K562 (cell line): ENCODE measurements at regions not wholly inside any gene's neighbourhood (a gene's known extent, or its start where the extent isn't known, plus 50 kb on each side); places are given as distances from the start of the nearest gene placed in this dataset.

Experiments
- ATAC-seq: fragments of 200-7000 bp; cut with Tn5 transposase; 3 replicates; pipeline ENCODE4 v1.9.1; 2020; ENCODE audit warnings: moderate library complexity
- BruUV-seq: library from RNA; stranded (reverse); fragments of 400-500 nt; replicated peaks from 2 replicates; lab custom pipeline; 2021; lab: Mats Ljungman, UMichigan
- CTCF ChIA-PET: fragments of 300-600 bp; formaldehyde crosslinking; extraction: SDS; loops from one replicate; lab custom pipeline; 2021; ENCODE audit warnings: low intra/inter-chr PET ratio; lab: Yijun Ruan, JAX
- POLR2A ChIA-PET: fragments of 300-600, 350-650 bp; sonication (Branson Sonifier 250); formaldehyde crosslinking; extraction: SDS; loops from one replicate; lab custom pipeline; 2021; ENCODE audit warnings: antibody characterized with exemption, inconsistent platforms; lab: Yijun Ruan, JAX
- DNase-seq, 4 experiments: peaks; one replicate each; pipeline versions ENCODE4 v3.0.0 to v3.0.0-alpha.2; 2011 to 2018; ENCODE audit warnings: low spot score in 3 of 4, mixed read lengths in 3 of 4; ENCODE audit errors: extremely low read depth in 1 of 4
- FAIRE-seq: peaks from 2 replicates; lab custom pipeline; 2011; peaks lifted over from hg19 to GRCh38; lab: Jason Lieb, UNC
- H2AFZ ChIP-seq: 2 replicates; pipeline ENCODE4 v1.6.0; 2011; ENCODE audit warnings: low read depth, low read length, control low read depth, inconsistent platforms
- H3K27ac ChIP-seq: fragments of 200-600 bp; 3 replicates; pipeline ENCODE4 v1.8.0; 2011; ENCODE audit warnings: low read depth, mild to moderate bottlenecking, control low read depth, inconsistent platforms, low read length, moderate library complexity, mixed read lengths; ENCODE audit errors: extremely low read depth
- H3K27me3 ChIP-seq, 2 experiments: fragments of 300-600 bp in 1 of 2; 2 replicates in 1 of 2; 3 replicates in 1 of 2; pipeline versions ENCODE4 v1.6.0 to v1.8.0; 2011; ENCODE audit warnings: inconsistent platforms in 2 of 2, low read length in 2 of 2, mild to moderate bottlenecking in 1 of 2, mixed read lengths in 1 of 2, moderate library complexity in 1 of 2; ENCODE audit not compliant: control insufficient read depth in 2 of 2, insufficient read depth in 2 of 2
- H3K36me3 ChIP-seq: fragments of 300-600 bp; 3 replicates; pipeline ENCODE4 v1.8.0; 2011; ENCODE audit warnings: mild to moderate bottlenecking, low read length, inconsistent platforms; ENCODE audit not compliant: control insufficient read depth, insufficient read depth
- H3K4me1 ChIP-seq, 2 experiments: fragments of 200-600 bp in 1 of 2; replicated peaks in 1 of 2; 2 replicates in 1 of 2; 3 replicates in 1 of 2; pipeline versions ENCODE4 v1.5.1 to v1.8.0; 2011; ENCODE audit warnings: inconsistent platforms in 2 of 2, low read length in 2 of 2, mild to moderate bottlenecking in 1 of 2, mixed read lengths in 1 of 2, moderate library complexity in 1 of 2; ENCODE audit not compliant: control insufficient read depth in 2 of 2, insufficient read depth in 2 of 2
- H3K4me2 ChIP-seq: 2 replicates; pipeline ENCODE4 v1.6.1; 2011; ENCODE audit warnings: low read length, control low read depth, inconsistent platforms, mixed read lengths; ENCODE audit not compliant: insufficient read depth
- H3K4me3 ChIP-seq: fragments of 200-600 bp; sonication (generic), shearing (Covaris generic); 2 replicates; pipeline ENCODE4 v1.5.1; 2016; ENCODE audit warnings: control low read depth, inconsistent platforms
- H3K79me2 ChIP-seq: fragments of 200-600 bp; 3 replicates; pipeline ENCODE4 v1.8.0; 2011; ENCODE audit warnings: low read length, inconsistent platforms; ENCODE audit not compliant: control insufficient read depth, insufficient read depth
- H3K9ac ChIP-seq, 2 experiments: 2 replicates each; pipeline versions ENCODE4 v1.6.0 to v1.6.1; 2011; ENCODE audit warnings: low read depth in 2 of 2, low read length in 2 of 2, control low read depth in 1 of 2, inconsistent platforms in 1 of 2, mild to moderate bottlenecking in 1 of 2, mixed read lengths in 1 of 2; ENCODE audit not compliant: insufficient read depth in 1 of 2
- H3K9me1 ChIP-seq: one replicate; pipeline ENCODE4 v1.6.0; 2011; ENCODE audit warnings: inconsistent platforms, mild to moderate bottlenecking, low read length, moderate library complexity; ENCODE audit not compliant: control insufficient read depth, insufficient read depth
- H3K9me3 ChIP-seq: replicated peaks from 2 replicates; pipeline ENCODE4 v1.5.1; 2011; ENCODE audit warnings: low read depth, low read length, inconsistent platforms; ENCODE audit not compliant: control insufficient read depth, insufficient read depth
- H4K20me1 ChIP-seq: replicated peaks from 2 replicates; pipeline ENCODE4 v1.6.1; 2011; ENCODE audit warnings: low read length, inconsistent platforms, mixed read lengths; ENCODE audit not compliant: control insufficient read depth, insufficient read depth
- CHCHD3 ChIP-seq: fragments of 250-450 bp; sonication (Bioruptor Pico); IDR thresholded peaks from 2 replicates; pipeline ENCODE4 v2.1.2; 2022; ENCODE audit warnings: mild to moderate bottlenecking
- CHD1 ChIP-seq: fragments of 200-600 bp; sonication (generic); IDR thresholded peaks from one replicate; pipeline ENCODE4 v1.6.1; 2012; ENCODE audit warnings: mild to moderate bottlenecking, moderate library complexity, low read length, inconsistent platforms
- FOXM1 ChIP-seq, 2 experiments: fragments of 450-650 bp in 1 of 2; sonication (generic) in 1 of 2; formaldehyde crosslinking in 1 of 2; IDR thresholded peaks; 2 replicates each; pipeline versions ENCODE4 v1.6.1 to v1.9.0; 2017 to 2022; ENCODE audit warnings: low read depth in 2 of 2, mild to moderate bottlenecking in 2 of 2, missing genetic modification reagents in 1 of 2, moderate library complexity in 1 of 2
- HDAC6 ChIP-seq: IDR thresholded peaks from 2 replicates; pipeline ENCODE4 v1.6.1; 2012; ENCODE audit warnings: low read depth, mild to moderate bottlenecking, control low read depth, inconsistent platforms, low read length, moderate library complexity
- IRF2 ChIP-seq: sonication (generic); formaldehyde crosslinking; IDR thresholded peaks from 2 replicates; pipeline ENCODE4 v1.8.1; 2022; ENCODE audit warnings: mild to moderate bottlenecking, missing genetic modification reagents
- MCM5 ChIP-seq: fragments of 450-650 bp; IDR thresholded peaks from 2 replicates; pipeline ENCODE4 v1.6.1; 2016; ENCODE audit warnings: low read depth
- MEIS2 ChIP-seq: fragments of 450-650 bp; IDR thresholded peaks from 2 replicates; pipeline ENCODE4 v1.6.1; 2014; ENCODE audit warnings: mild to moderate bottlenecking; ENCODE audit not compliant: partially characterized antibody
- NBN ChIP-seq: fragments of 450-650 bp; IDR thresholded peaks from 2 replicates; pipeline ENCODE4 v1.6.1; 2016; ENCODE audit warnings: low read depth, mild to moderate bottlenecking
- POLR2AphosphoS5 ChIP-seq: IDR thresholded peaks from 2 replicates; pipeline ENCODE4 v1.6.1; 2011; ENCODE audit warnings: mild to moderate bottlenecking, low read depth, low read length, moderate library complexity; ENCODE audit not compliant: control insufficient read depth, insufficient read depth
- POLR3A ChIP-seq: IDR thresholded peaks from 2 replicates; pipeline ENCODE4 v1.6.1; 2011; ENCODE audit warnings: borderline replicate concordance, mild to moderate bottlenecking, moderate library complexity; ENCODE audit not compliant: insufficient read length, insufficient read depth; ENCODE audit errors: extremely low read depth
- RAD21 ChIP-seq, 2 experiments: fragments of 250-450 bp in 1 of 2; fragments of 450-650 bp in 1 of 2; sonication (Bioruptor Pico) in 1 of 2; formaldehyde crosslinking in 1 of 2; IDR thresholded peaks in 1 of 2; conservative IDR thresholded peaks in 1 of 2; 2 replicates each; pipeline versions ENCODE4 v1.4.0 to v1.8.0; 2020 to 2022; ENCODE audit warnings: mild to moderate bottlenecking in 2 of 2, moderate library complexity in 1 of 2
- XRCC3 ChIP-seq: fragments of 450-650 bp; IDR thresholded peaks from 2 replicates; pipeline ENCODE4 v1.6.1; 2017; ENCODE audit warnings: mild to moderate bottlenecking, moderate library complexity
- WGBS: fragments of 100-300 bp; shearing (Covaris generic); methylation state at CpG from one replicate; pipeline ENCODE4 v1.1.6; 2016; ENCODE audit warnings: low coverage, mixed read lengths; ENCODE audit not compliant: insufficient coverage; ENCODE audit errors: missing lambda C conversion rate; 5-methylcytosine and 5-hydroxymethylcytosine counted together
- in situ Hi-C: fragments of 300-500 bp; cut with MboI; formaldehyde crosslinking; loops from 4 replicates; pipeline ENCODE4 v1.15.0; 2018; ENCODE audit warnings: inconsistent platforms, mixed read lengths
- intact Hi-C: fragments of 100-400 bp; cut with micrococcal nuclease; formaldehyde crosslinking; loops from 2 replicates; pipeline ENCODE4 v1.14.2; 2022
- TF ChIP-seq, protein P1 (sequence below), 3 experiments: IDR thresholded peaks in 2 of 3; conservative IDR thresholded peaks in 1 of 3; 2 replicates each; pipeline ENCODE4 v1.5.1; 2011 to 2012; ENCODE audit warnings: low read length in 3 of 3, mild to moderate bottlenecking in 3 of 3, control low read depth in 2 of 3, improper control_type of control experiment in 1 of 3, inconsistent platforms in 1 of 3, low read depth in 1 of 3, mixed read lengths in 1 of 3, moderate library complexity in 1 of 3; ENCODE audit not compliant: insufficient read depth in 2 of 3
- TF ChIP-seq, protein P2 (sequence below), 2 experiments: fragments of 150-350 bp in 1 of 2; IDR thresholded peaks; 2 replicates each; pipeline ENCODE4 v1.6.1; 2012 to 2016; ENCODE audit warnings: low read depth in 2 of 2, low read length in 2 of 2, mild to moderate bottlenecking in 1 of 2, moderate library complexity in 1 of 2

DNA sequence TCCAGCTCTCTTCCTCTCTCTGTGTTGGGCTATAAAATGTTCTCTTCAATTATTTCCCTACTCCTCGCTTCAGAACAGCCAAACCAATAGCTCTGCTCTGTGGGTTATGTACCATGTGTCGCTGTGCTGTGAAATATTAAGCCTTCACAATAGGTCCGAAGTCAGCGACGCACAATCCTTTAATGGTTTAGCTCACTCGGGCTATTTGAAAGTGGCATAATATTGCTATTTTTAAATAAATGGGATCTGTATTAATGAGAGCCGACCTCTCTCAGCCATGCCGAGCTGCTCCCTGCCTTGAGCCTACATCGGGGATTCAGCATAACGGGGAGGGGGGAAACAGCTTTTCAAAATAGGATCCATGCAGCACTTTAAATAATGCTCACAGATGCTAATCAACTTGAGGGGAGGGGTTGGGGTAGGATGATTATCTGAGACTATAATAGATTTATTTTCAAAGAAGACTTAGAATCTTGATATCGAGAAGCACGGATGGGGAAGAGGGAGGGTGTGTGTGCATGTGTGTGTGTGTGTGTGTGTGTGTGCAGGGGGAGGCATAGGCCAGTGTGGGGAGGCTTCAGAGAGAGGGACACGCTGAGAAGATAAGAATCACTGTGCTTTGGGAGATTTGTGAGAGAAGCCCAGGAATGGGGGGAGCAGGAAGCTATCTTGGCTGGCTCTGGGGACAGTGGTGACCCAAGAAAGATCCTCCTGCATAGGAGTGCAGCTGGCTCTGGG, 271.5 kb downstream of the NXPE2 start (continued):
- TF ChIP-seq RAD21 (CRISPR knock-in tag; conservative IDR thresholded peaks at IDR 0.05 in 1 of 2, IDR thresholded peaks at IDR 0.05 in 1 of 2): no peak
- TF ChIP-seq XRCC3: no peak
- TF ChIP-seq, all 486 proteins: peak for 0

DNA sequence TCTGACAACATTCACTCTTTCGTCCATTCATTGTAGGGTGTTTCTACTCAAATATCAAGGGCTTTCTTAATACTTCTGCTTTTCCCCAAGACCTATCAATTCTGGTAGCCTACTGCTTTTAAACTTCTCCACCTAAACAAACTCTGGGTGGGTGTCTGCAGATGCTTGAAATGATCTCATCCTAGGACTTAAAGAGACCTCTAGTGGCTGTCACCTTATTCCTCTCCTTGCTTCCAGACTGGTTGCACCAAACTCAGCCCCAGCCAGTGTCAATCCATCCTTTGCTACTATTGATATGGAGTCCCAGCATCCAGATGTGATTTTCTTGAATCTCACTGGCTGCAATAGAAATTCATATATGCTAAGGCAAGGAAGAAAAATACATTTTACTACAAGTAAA, 274.7 kb downstream of the NXPE2 start:
- CTCF ChIA-PET: no interaction called here
- in situ Hi-C loops: no loop called here
- TF ChIP-seq XRCC3 (no peak), HDAC6 (no peak), FOXM1 (IDR thresholded peaks at IDR 0.05; ENCODE audit: low read depth) (no peak), FOXM1 (CRISPR knock-in tag; IDR thresholded peaks at IDR 0.05; ENCODE audit: low read depth) (no peak), POLR3A (no peak), MEIS2 (no peak), CHD1 (no peak), MCM5 (no peak), NBN (no peak), IRF2 (no peak), CHCHD3 (no peak), POLR2AphosphoS5 (no peak), RAD21 (CRISPR knock-in tag; conservative IDR thresholded peaks at IDR 0.05 in 1 of 2, IDR thresholded peaks at IDR 0.05 in 1 of 2) (peak in 1 of 2 experiments; percentile 12; a peak in 1 of 4 replicates)
- TF ChIP-seq, protein P1, sequence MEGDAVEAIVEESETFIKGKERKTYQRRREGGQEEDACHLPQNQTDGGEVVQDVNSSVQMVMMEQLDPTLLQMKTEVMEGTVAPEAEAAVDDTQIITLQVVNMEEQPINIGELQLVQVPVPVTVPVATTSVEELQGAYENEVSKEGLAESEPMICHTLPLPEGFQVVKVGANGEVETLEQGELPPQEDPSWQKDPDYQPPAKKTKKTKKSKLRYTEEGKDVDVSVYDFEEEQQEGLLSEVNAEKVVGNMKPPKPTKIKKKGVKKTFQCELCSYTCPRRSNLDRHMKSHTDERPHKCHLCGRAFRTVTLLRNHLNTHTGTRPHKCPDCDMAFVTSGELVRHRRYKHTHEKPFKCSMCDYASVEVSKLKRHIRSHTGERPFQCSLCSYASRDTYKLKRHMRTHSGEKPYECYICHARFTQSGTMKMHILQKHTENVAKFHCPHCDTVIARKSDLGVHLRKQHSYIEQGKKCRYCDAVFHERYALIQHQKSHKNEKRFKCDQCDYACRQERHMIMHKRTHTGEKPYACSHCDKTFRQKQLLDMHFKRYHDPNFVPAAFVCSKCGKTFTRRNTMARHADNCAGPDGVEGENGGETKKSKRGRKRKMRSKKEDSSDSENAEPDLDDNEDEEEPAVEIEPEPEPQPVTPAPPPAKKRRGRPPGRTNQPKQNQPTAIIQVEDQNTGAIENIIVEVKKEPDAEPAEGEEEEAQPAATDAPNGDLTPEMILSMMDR (IDR thresholded peaks at IDR 0.05 in 2 of 3, conservative IDR thresholded peaks at IDR 0.05 in 1 of 3; ENCODE audit: insufficient read depth in 2 of 3, low read depth in 1 of 3, low read length in 3 of 3): peak in 2 of 3 experiments; percentile 13 to 22; a peak in 2 of 6 replicates
- TF ChIP-seq, protein P2, sequence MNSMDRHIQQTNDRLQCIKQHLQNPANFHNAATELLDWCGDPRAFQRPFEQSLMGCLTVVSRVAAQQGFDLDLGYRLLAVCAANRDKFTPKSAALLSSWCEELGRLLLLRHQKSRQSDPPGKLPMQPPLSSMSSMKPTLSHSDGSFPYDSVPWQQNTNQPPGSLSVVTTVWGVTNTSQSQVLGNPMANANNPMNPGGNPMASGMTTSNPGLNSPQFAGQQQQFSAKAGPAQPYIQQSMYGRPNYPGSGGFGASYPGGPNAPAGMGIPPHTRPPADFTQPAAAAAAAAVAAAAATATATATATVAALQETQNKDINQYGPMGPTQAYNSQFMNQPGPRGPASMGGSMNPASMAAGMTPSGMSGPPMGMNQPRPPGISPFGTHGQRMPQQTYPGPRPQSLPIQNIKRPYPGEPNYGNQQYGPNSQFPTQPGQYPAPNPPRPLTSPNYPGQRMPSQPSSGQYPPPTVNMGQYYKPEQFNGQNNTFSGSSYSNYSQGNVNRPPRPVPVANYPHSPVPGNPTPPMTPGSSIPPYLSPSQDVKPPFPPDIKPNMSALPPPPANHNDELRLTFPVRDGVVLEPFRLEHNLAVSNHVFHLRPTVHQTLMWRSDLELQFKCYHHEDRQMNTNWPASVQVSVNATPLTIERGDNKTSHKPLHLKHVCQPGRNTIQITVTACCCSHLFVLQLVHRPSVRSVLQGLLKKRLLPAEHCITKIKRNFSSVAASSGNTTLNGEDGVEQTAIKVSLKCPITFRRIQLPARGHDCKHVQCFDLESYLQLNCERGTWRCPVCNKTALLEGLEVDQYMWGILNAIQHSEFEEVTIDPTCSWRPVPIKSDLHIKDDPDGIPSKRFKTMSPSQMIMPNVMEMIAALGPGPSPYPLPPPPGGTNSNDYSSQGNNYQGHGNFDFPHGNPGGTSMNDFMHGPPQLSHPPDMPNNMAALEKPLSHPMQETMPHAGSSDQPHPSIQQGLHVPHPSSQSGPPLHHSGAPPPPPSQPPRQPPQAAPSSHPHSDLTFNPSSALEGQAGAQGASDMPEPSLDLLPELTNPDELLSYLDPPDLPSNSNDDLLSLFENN (IDR thresholded peaks at IDR 0.05; ENCODE audit: low read depth in 2 of 2, low read length in 2 of 2): no peak

More for the DNA sequence above, 274.7 kb downstream of the NXPE2 start:
- Histone ChIP-seq H3K79me2 (no peaks in the 10 kb centered on the region), H3K36me3 (no peaks in the 10 kb centered on the region), H3K4me1 (no peaks in the 10 kb centered on the region), H3K9me3 (no peaks in the 10 kb centered on the region), H2AFZ (no peak overlapping the region), H3K4me2 (no peak overlapping the region), H3K27ac (no peak overlapping the region), H3K9me1 (no peaks in the 10 kb centered on the region), H3K27me3 (no peaks in the 10 kb centered on the region), H3K4me3 (no peak overlapping the region), H4K20me1 (no peaks in the 10 kb centered on the region), H3K9ac (no peak overlapping the region)
- DNase-seq: peak; percentile 4 to 20 (median 12)
- BruUV-seq: no TSS peak
- intact Hi-C loops: no loop called here
- no peak for ATAC-seq
- FAIRE-seq: no peak
- POLR2A ChIA-PET: no interaction called here
- 0% methylated on average over 1 of the region's 1 CpG for WGBS
